ENCODE measurements at regions not wholly inside any gene's neighbourhood (a gene's known extent, or its start where the extent isn't known, plus 50 kb on each side); places are given as distances from the start of the nearest gene placed in this dataset.

GRCh38 chr12:34384693-34385092 is 362.4 kb downstream of the ALG10 start:
- H3K4me1 ChIP-seq (ENCODE audit: control insufficient read depth, insufficient read depth, low read length): no peaks in the 10 kb centered on the region
- H3K36me3 ChIP-seq (ENCODE audit: control insufficient read depth, insufficient read depth, low read length): no peaks in the 10 kb centered on the region
- no peaks in the 10 kb centered on the region for H3K27me3 ChIP-seq (ENCODE audit: control insufficient read depth, insufficient read depth, low read length)
- peaks cover 37% of the 10 kb centered on the region for H3K9me3 ChIP-seq (ENCODE audit: control insufficient read depth, insufficient read depth, low read length)
- H3K9ac ChIP-seq (ENCODE audit: low read depth, low read length): no peak overlapping the region
- H3K4me3 ChIP-seq (ENCODE audit: low read depth, low read length): no peak overlapping the region

DNA sequence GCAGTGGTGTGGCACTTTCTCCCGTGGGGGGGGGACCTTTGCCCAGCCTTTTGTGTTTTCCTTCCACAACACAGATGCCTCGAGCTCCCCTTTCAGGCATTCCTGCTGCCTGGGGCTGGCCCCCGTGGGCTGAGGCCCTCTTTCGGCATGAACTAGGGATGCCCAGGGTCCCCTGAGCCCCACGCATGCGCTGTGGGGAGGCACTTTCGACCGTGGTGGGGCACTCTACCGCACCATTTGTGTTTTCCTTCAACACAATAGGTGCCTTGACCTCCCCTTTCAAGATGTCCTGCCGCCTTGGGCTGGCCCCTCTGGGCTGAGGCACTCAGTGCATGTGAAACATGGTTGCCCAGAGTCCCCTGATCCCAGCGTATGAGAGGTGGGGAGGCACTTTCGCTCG is 363.7 kb downstream of the ALG10 start:
- Histone ChIP-seq H3K4me1 (ENCODE audit: control insufficient read depth, insufficient read depth, low read length) (no peaks in the 10 kb centered on the region), H3K9ac (ENCODE audit: low read depth, low read length) (no peak overlapping the region), H3K9me3 (ENCODE audit: control insufficient read depth, insufficient read depth, low read length) (peaks cover 29% of the 10 kb centered on the region), H3K4me3 (ENCODE audit: low read depth, low read length) (no peak overlapping the region), H3K27me3 (ENCODE audit: control insufficient read depth, insufficient read depth, low read length) (no peaks in the 10 kb centered on the region), H3K36me3 (ENCODE audit: control insufficient read depth, insufficient read depth, low read length) (no peaks in the 10 kb centered on the region)

- Histone ChIP-seq H3K4me3 (ENCODE audit: low read depth, low read length) (no peak overlapping the region), H3K9ac (ENCODE audit: low read depth, low read length) (no peak overlapping the region), H3K4me1 (ENCODE audit: control insufficient read depth, insufficient read depth, low read length) (no peaks in the 10 kb centered on the region), H3K36me3 (ENCODE audit: control insufficient read depth, insufficient read depth, low read length) (no peaks in the 10 kb centered on the region), H3K9me3 (ENCODE audit: control insufficient read depth, insufficient read depth, low read length) (peaks cover 27% of the 10 kb centered on the region), H3K27me3 (ENCODE audit: control insufficient read depth, insufficient read depth, low read length) (no peaks in the 10 kb centered on the region)
Observed at GRCh38 chr12:34386621-34387255, 364.4 kb downstream of the ALG10 start.

DNA sequence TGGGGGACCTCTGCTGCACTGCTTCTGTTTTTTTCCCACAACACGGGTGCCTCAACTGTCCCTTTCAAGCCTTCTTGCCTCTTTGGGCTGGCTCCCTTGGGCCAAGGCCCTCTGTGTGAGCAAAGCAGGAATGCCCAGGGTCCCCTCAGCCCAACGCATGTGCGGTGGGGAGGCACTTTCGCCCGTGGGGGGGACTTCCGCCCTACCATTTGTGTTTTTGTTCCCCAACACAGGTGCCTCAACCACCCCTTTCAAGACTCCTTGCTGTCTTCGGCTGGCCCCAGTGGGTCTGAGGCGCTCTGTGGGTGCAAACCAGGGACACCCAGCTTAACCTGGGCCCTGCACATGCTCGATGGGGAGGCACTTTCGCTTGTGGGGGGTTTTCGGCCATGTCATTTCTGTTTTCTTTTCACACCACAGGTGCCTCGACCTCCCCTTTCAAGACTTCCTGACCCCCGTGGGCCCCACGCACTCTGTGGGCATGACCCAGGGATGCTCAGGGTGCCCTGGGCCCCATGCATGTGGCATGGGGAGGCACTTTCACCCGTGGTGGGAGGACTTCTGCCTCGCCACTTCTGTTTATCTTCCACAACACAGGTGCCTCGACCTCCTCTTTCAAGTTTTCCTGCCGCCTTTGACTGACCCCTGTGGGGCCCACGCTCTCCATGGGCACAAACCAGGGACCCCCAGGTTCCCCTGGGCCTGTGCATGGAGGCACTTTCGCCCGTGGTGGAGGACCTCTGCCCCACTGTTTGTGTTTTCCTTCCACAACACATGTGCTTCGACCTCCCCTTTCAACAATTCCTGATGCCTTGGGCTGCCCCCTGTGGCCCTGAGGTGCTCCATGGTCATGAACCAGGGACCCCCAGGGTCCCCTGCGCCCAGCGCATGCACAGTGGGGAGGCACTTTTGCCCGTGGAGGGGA is 365.7 kb downstream of the ALG10 start:
- H3K36me3 ChIP-seq (ENCODE audit: control insufficient read depth, insufficient read depth, low read length): no peaks in the 10 kb centered on the region
- H3K4me3 ChIP-seq (ENCODE audit: low read depth, low read length): no peak overlapping the region
- no peaks in the 10 kb centered on the region for H3K4me1 ChIP-seq (ENCODE audit: control insufficient read depth, insufficient read depth, low read length)
- H3K9me3 ChIP-seq (ENCODE audit: control insufficient read depth, insufficient read depth, low read length): peaks cover 27% of the 10 kb centered on the region
- no peaks in the 10 kb centered on the region for H3K27me3 ChIP-seq (ENCODE audit: control insufficient read depth, insufficient read depth, low read length)
- H3K9ac ChIP-seq (ENCODE audit: low read depth, low read length): no peak overlapping the region

- H3K9ac ChIP-seq (ENCODE audit: low read depth, low read length): no peak overlapping the region
- no peaks in the 10 kb centered on the region for H3K4me1 ChIP-seq (ENCODE audit: control insufficient read depth, insufficient read depth, low read length)
- H3K27me3 ChIP-seq (ENCODE audit: control insufficient read depth, insufficient read depth, low read length): no peaks in the 10 kb centered on the region
- no peaks in the 10 kb centered on the region for H3K36me3 ChIP-seq (ENCODE audit: control insufficient read depth, insufficient read depth, low read length)
- no peak overlapping the region for H3K4me3 ChIP-seq (ENCODE audit: low read depth, low read length)
- peaks cover 31% of the 10 kb centered on the region for H3K9me3 ChIP-seq (ENCODE audit: control insufficient read depth, insufficient read depth, low read length)
Observed at GRCh38 chr12:34388636-34389377, 366.5 kb downstream of the ALG10 start.

- H3K4me3 ChIP-seq (ENCODE audit: low read depth, low read length): no peak overlapping the region
- H3K9ac ChIP-seq (ENCODE audit: low read depth, low read length): no peak overlapping the region
- no peaks in the 10 kb centered on the region for H3K27me3 ChIP-seq (ENCODE audit: control insufficient read depth, insufficient read depth, low read length)
- H3K36me3 ChIP-seq (ENCODE audit: control insufficient read depth, insufficient read depth, low read length): no peaks in the 10 kb centered on the region
- no peaks in the 10 kb centered on the region for H3K4me1 ChIP-seq (ENCODE audit: control insufficient read depth, insufficient read depth, low read length)
- H3K9me3 ChIP-seq (ENCODE audit: control insufficient read depth, insufficient read depth, low read length): peaks cover 28% of the 10 kb centered on the region
Observed at GRCh38 chr12:34389378-34390170, 367.3 kb downstream of the ALG10 start.

- Histone ChIP-seq H3K27me3 (ENCODE audit: control insufficient read depth, insufficient read depth, low read length) (no peaks in the 10 kb centered on the region), H3K9ac (ENCODE audit: low read depth, low read length) (no peak overlapping the region), H3K36me3 (ENCODE audit: control insufficient read depth, insufficient read depth, low read length) (no peaks in the 10 kb centered on the region), H3K4me3 (ENCODE audit: low read depth, low read length) (no peak overlapping the region), H3K4me1 (ENCODE audit: control insufficient read depth, insufficient read depth, low read length) (no peaks in the 10 kb centered on the region), H3K9me3 (ENCODE audit: control insufficient read depth, insufficient read depth, low read length) (peaks cover 29% of the 10 kb centered on the region)
Observed at GRCh38 chr12:34390171-34390841, 368.0 kb downstream of the ALG10 start.

DNA sequence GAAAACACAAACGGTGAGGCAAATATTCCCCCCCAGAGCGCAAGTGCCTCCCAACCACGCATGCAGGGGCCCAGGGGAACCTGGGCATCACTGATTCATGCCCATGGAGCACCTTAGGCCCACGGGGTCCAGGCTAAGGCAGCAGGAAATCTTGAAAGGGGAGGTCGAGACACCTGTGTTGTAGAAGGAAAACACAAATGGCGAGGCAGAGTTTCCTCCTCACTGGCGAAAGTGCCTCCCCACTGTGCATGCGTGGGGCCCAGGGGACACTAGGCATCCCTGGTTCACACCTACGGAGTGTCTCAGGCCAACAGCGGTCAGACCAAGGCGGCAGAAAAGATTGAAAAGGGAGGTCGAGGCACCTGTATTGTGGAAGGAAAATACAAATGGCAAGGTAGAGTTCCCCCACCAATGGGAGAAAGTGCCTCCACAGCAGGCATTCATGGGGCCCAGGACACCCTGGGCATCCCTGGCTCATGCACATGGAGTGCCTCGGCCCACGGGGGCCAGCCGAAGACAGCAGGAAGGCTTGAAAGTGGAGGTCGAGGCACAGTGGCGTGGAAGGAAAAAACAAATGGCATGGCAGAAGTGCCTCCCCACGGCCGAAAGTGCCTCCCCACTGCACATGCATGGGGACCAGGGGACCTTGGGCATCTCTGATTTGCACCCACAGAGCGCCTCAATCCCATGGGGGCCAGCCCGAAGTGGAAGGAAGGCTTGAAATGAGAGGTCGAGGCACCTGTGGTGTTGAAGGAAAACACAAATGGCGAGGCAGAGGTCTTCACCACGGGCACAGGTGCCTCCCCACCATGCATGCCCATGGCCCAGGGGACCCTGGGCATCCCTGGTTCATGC is 368.8 kb downstream of the ALG10 start:
- Histone ChIP-seq H3K9ac (ENCODE audit: low read depth, low read length) (no peak overlapping the region), H3K36me3 (ENCODE audit: control insufficient read depth, insufficient read depth, low read length) (no peaks in the 10 kb centered on the region), H3K4me1 (ENCODE audit: control insufficient read depth, insufficient read depth, low read length) (no peaks in the 10 kb centered on the region), H3K9me3 (ENCODE audit: control insufficient read depth, insufficient read depth, low read length) (peaks cover 29% of the 10 kb centered on the region), H3K27me3 (ENCODE audit: control insufficient read depth, insufficient read depth, low read length) (no peaks in the 10 kb centered on the region), H3K4me3 (ENCODE audit: low read depth, low read length) (no peak overlapping the region)

DNA sequence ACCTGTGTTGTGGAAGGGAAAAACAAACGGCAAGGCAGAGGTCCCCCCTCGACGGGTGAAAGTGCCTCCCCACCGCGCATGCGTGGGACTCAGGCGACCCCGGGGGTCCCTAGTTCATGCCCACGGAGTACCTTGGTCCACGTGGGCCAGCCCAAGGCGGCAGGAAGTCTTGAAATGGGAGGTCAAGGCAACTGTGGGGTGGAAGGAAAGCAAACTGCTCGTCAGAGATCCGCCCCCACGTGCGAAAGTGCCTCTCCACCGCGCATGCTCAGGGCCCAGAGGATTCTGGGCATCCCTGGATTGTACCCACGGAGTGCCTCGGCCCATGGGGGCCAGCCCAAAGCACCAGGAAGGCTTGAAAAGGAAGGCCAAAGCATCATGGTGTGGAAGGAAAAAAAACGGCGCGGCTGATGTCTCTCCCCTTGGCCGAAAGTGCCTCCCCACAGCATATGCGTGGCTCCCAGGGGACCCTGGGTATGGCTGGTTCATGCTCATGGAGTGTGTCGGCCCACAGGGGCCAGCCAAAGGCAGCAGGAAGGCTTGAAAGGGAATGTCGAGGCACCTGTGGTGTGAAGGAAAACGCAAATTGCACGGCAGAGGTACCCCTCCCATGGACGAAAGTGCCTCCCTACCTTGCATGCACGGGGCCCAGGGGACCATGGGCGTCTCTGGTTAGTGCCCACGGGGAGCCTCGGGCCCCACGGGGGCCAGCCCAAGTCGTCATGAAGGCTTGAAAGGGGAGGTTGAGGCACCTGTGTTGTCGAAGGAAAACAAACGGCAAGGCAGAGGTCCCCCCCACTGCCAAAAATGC is 369.7 kb downstream of the ALG10 start:
- no peaks in the 10 kb centered on the region for H3K27me3 ChIP-seq (ENCODE audit: control insufficient read depth, insufficient read depth, low read length)

GRCh38 chr12:34392741-34393085 is 370.4 kb downstream of the ALG10 start:
- Histone ChIP-seq H3K9ac (ENCODE audit: low read depth, low read length) (no peak overlapping the region), H3K27me3 (ENCODE audit: control insufficient read depth, insufficient read depth, low read length) (no peaks in the 10 kb centered on the region), H3K4me1 (ENCODE audit: control insufficient read depth, insufficient read depth, low read length) (no peaks in the 10 kb centered on the region), H3K9me3 (ENCODE audit: control insufficient read depth, insufficient read depth, low read length) (peaks cover 22% of the 10 kb centered on the region), H3K4me3 (ENCODE audit: low read depth, low read length) (no peak overlapping the region), H3K36me3 (ENCODE audit: control insufficient read depth, insufficient read depth, low read length) (no peaks in the 10 kb centered on the region)

More for the DNA sequence above, 369.7 kb downstream of the ALG10 start:
- H3K4me1 ChIP-seq (ENCODE audit: control insufficient read depth, insufficient read depth, low read length): no peaks in the 10 kb centered on the region
- H3K4me3 ChIP-seq (ENCODE audit: low read depth, low read length): no peak overlapping the region
- peaks cover 27% of the 10 kb centered on the region for H3K9me3 ChIP-seq (ENCODE audit: control insufficient read depth, insufficient read depth, low read length)
- H3K36me3 ChIP-seq (ENCODE audit: control insufficient read depth, insufficient read depth, low read length): no peaks in the 10 kb centered on the region
- no peak overlapping the region for H3K9ac ChIP-seq (ENCODE audit: low read depth, low read length)

Measured in iPS-15b (cell line).